OCI-LY1 (cell line): ENCODE measurements at regions not wholly inside any gene's neighbourhood (a gene's known extent, or its start where the extent isn't known, plus 50 kb on each side); places are given as distances from the start of the nearest gene placed in this dataset.

ENCODE experiments used
- CTCF ChIP-seq: fragments of 200-600 bp; sonication (generic), shearing (Covaris generic); IDR thresholded peaks from 2 replicates; pipeline ENCODE4 v1.5.1; 2017; ENCODE audit warnings: mild to moderate bottlenecking, antibody characterized with exemption, low read length, moderate library complexity, mixed read lengths
- EZH2 ChIP-seq: fragments of 200-600 bp; sonication (generic), shearing (Covaris generic); IDR thresholded peaks from 2 replicates; pipeline ENCODE4 v1.8.0; 2017; ENCODE audit warnings: borderline replicate concordance, mixed run types, mild to moderate bottlenecking, antibody characterized with exemption, low read length, moderate library complexity, mixed read lengths

- TF ChIP-seq EZH2 (no peak), CTCF (no peak)
These were observed 291.4 kb downstream of the CCDC85A start for GRCh38 chr2:56475191-56475590.
